ENCODE measurements at regions not wholly inside any gene's neighbourhood (a gene's known extent, or its start where the extent isn't known, plus 50 kb on each side); places are given as distances from the start of the nearest gene placed in this dataset.

DNA sequence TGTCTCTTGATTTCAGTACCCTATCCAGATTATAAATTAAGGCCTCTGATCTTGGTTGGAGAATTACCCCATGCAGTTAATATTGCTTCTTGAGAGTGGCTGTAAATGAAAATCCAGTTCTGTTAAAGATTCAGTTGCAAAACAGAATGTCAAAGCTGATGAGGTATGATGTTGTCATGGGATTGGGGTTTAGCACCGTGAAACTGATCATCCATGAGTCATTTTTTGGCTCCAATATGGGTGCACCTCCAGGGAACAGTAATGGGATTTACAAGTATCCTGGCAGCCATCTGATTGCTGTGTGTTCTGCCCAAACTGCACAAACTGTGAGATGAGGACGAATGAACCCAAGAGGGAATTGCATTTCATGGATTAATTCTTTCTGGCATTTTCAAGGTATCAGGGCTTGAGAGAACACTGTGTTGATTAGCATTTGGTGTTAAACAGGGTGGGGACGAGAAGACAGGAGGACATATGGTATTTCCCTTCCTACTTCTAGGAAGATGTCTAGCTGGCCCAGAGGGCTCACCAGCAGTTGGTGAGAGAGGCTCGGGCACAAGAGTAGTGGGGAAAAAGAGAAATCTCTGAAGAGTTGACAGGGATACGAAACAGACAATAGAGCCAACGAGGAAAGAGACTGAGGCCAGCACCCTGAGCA lies 214.7 kb downstream of the GAS1 start:
- FAIRE-seq (peak; percentile 34), DNase-seq (ENCODE audit: low read depth) (peak; percentile 95)
- H3K4me1 Mint-ChIP-seq (ENCODE audit: low read depth, unreplicated experiment): peaks cover 15% of the 10 kb centered on the region
- H2AFZ ChIP-seq (ENCODE audit: low read depth, low read length): no peak overlapping the region
- H3K4me3 Mint-ChIP-seq (ENCODE audit: unreplicated experiment): no peak overlapping the region
- no peaks in the 10 kb centered on the region for H3K36me3 Mint-ChIP-seq (ENCODE audit: low read depth, unreplicated experiment)
- H3K4me3 ChIP-seq (ENCODE audit: insufficient read depth, low read depth, low read length): no peak overlapping the region
- peak overlapping the region; percentile 57 for H3K27ac ChIP-seq (ENCODE audit: low read depth, low read length)
- no peaks in the 10 kb centered on the region for H4K20me1 ChIP-seq (ENCODE audit: insufficient read depth, low read length)
- peaks cover 3% of the 10 kb centered on the region for H3K27me3 Mint-ChIP-seq (ENCODE audit: low read depth, unreplicated experiment)
- H3K79me2 ChIP-seq (ENCODE audit: insufficient read depth, low read length): no peaks in the 10 kb centered on the region
- H3K4me2 ChIP-seq (ENCODE audit: low read length): peak overlapping the region; percentile 31
- peak overlapping the region; percentile 6 for H3K9ac ChIP-seq (ENCODE audit: low read length)
- no peak overlapping the region for H3K27ac Mint-ChIP-seq (ENCODE audit: unreplicated experiment)
- no peaks in the 10 kb centered on the region for H3K9me3 ChIP-seq (ENCODE audit: insufficient read depth, low read depth, low read length)
- no peaks in the 10 kb centered on the region for H3K36me3 ChIP-seq (ENCODE audit: insufficient read depth, low read length)
- peaks cover 27% of the 10 kb centered on the region for H3K4me1 ChIP-seq (ENCODE audit: insufficient read depth, low read length)
- H3K27me3 ChIP-seq (ENCODE audit: insufficient read depth, low read length): no peaks in the 10 kb centered on the region
- H3K9me3 Mint-ChIP-seq (ENCODE audit: unreplicated experiment): peaks cover 11% of the 10 kb centered on the region
- TF ChIP-seq, protein P1, sequence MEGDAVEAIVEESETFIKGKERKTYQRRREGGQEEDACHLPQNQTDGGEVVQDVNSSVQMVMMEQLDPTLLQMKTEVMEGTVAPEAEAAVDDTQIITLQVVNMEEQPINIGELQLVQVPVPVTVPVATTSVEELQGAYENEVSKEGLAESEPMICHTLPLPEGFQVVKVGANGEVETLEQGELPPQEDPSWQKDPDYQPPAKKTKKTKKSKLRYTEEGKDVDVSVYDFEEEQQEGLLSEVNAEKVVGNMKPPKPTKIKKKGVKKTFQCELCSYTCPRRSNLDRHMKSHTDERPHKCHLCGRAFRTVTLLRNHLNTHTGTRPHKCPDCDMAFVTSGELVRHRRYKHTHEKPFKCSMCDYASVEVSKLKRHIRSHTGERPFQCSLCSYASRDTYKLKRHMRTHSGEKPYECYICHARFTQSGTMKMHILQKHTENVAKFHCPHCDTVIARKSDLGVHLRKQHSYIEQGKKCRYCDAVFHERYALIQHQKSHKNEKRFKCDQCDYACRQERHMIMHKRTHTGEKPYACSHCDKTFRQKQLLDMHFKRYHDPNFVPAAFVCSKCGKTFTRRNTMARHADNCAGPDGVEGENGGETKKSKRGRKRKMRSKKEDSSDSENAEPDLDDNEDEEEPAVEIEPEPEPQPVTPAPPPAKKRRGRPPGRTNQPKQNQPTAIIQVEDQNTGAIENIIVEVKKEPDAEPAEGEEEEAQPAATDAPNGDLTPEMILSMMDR (IDR thresholded peaks at IDR 0.05; ENCODE audit: insufficient read depth, low read depth, low read length): no peak
- no peak for TF ChIP-seq EZH2 (IDR thresholded peaks at IDR 0.05; ENCODE audit: insufficient read depth, low read length)

DNA sequence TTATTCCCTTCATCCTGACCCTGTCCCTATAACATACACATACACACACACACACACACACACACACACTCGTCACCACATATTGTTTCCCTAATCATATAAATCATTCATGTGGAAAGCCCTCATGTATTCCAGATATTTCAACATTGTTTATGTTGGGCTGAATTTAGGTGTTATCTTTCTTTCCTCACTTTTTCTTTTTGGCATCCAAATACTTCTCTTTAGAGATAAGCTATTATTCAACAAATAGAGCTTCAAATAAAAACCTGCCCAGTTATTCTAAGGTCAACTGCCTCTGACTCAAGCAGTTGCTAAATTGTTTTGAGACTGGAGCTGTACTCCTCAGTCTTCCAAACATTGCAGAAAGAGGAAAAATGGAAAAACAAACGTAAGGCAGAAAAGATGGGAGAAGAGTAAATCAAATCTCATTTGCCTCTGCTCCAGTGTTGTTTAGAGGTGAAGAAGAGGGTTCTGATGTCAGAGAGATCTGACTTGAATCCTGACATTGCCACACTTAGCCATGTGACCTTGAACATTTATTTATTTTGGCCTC lies 215.7 kb downstream of the GAS1 start:
- H3K9me3 Mint-ChIP-seq (ENCODE audit: unreplicated experiment): peaks cover 9% of the 10 kb centered on the region
- peak; percentile 63 for FAIRE-seq

More for the DNA sequence above, 215.7 kb downstream of the GAS1 start:
- Mint-ChIP-seq H3K27ac (ENCODE audit: unreplicated experiment) (no peak overlapping the region), H3K4me3 (ENCODE audit: unreplicated experiment) (no peak overlapping the region), H3K4me1 (ENCODE audit: low read depth, unreplicated experiment) (peaks cover 15% of the 10 kb centered on the region), H3K27me3 (ENCODE audit: low read depth, unreplicated experiment) (no peaks in the 10 kb centered on the region), H3K36me3 (ENCODE audit: low read depth, unreplicated experiment) (no peaks in the 10 kb centered on the region)
- Histone ChIP-seq H4K20me1 (ENCODE audit: insufficient read depth, low read length) (no peaks in the 10 kb centered on the region), H3K4me1 (ENCODE audit: insufficient read depth, low read length) (peaks cover 27% of the 10 kb centered on the region), H3K27me3 (ENCODE audit: insufficient read depth, low read length) (no peaks in the 10 kb centered on the region), H3K4me2 (ENCODE audit: low read length) (peak overlapping the region; percentile 39), H3K9ac (ENCODE audit: low read length) (peak overlapping the region; percentile 37), H3K9me3 (ENCODE audit: insufficient read depth, low read depth, low read length) (no peaks in the 10 kb centered on the region), H3K27ac (ENCODE audit: low read depth, low read length) (peak overlapping the region; percentile 57), H3K36me3 (ENCODE audit: insufficient read depth, low read length) (no peaks in the 10 kb centered on the region), H3K4me3 (ENCODE audit: insufficient read depth, low read depth, low read length) (no peak overlapping the region), H3K79me2 (ENCODE audit: insufficient read depth, low read length) (no peaks in the 10 kb centered on the region), H2AFZ (ENCODE audit: low read depth, low read length) (no peak overlapping the region)
- TF ChIP-seq EZH2 (IDR thresholded peaks at IDR 0.05; ENCODE audit: insufficient read depth, low read length): no peak
- TF ChIP-seq, protein P1 (IDR thresholded peaks at IDR 0.05; ENCODE audit: insufficient read depth, low read depth, low read length): no peak
- DNase-seq (ENCODE audit: low read depth): peak; percentile 94

Data from astrocyte (in vitro differentiated cells and primary cell).